G401.6 (cell line): ENCODE measurements at regions not wholly inside any gene's neighbourhood (a gene's known extent, or its start where the extent isn't known, plus 50 kb on each side); places are given as distances from the start of the nearest gene placed in this dataset.
"Not testable (repeated sequence)": the region's sequence is repeated elsewhere in the genome, so short reads cannot be mapped to it uniquely, and the experiment has no call there.

ENCODE experiments used
- FAIRE-seq: peaks from 2 replicates; lab custom pipeline; 2012; peaks lifted over from hg19 to GRCh38; lab: Jason Lieb, UNC

DNA sequence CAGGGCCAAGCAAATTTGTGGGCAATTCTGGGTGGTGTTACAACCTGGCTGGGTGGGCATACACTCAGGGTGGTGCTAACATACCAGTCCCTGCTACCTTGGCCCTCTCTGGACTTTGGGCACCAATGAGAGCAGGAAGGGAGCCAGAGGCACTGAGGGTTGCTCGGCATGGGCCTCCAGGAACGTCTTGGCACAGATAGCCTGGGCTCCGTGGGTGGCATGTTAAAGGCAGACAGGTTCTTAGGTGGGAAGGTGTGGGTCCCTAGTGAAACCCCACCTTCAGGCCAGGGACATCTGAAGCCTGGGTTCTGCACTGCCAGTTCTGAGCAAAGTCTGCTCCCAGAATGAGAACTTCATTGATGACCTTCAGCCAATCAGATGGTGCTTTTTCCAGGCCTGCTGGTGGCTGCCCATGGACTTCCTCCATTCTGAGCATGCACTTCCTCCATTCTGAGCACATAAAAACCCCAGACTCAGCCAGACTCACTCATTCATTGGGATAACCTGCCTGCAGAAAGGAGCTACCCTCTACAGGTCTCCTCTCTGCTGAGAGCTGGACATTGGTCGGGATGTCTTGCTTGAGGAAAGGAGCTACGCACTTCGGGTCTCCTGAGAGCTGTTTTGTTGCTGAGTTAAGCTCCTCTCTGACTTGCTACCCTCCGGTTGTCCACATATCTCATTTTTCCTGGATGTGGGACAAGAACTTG lies 2567.1 kb downstream of the PCDH9 start:
- no peak for FAIRE-seq

GRCh38 chr13:64648293-64648692 lies 2581.8 kb downstream of the PCDH9 start:
- no peak for FAIRE-seq

GRCh38 chr13:64643066-64643465 lies 2587.1 kb downstream of the PCDH9 start:
- FAIRE-seq, result no peak

- no peak for FAIRE-seq
Measured at GRCh38 chr13:64640002-64640401, 2590.1 kb downstream of the PCDH9 start.

DNA sequence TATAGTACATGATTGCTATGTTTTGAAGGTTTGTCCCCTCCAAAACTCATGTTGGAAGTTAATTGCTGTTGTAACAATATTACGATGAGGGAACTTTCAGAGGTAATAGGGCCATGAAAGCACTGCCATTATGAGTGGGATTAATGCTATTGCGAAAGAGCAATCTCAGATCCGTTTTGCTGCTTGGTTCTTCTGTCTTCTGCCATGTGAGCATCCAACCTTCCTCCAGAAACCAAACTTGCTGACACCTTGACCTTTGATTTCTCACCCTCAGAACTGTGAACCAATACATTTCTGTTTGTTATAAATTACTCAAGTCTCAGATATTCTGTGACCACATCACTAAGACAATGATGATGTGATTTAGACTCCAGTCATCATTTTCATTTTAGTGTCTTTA lies 2590.9 kb downstream of the PCDH9 start:
- FAIRE-seq, result no peak

DNA sequence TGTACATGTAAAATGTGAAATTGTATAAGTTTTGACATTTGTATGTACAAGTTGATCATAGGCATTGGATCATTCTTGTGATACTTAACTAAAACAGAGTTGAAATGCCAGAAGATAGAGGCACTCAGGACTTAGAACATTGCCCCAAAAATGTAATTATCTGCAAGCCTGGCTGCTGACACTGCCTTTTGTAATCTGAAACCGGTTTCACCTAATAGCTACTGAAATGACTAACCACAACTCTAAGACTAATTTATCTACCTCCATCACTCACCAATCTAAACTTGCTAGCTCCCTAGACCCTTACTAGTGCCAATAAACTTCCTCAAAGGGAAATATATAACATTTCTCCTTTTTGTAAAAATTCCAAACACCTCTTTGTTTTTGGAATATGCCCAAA lies 2596.2 kb downstream of the PCDH9 start:
- no peak for FAIRE-seq

- FAIRE-seq, result no peak
Measured at GRCh38 chr13:64627654-64628053, 2602.5 kb downstream of the PCDH9 start.

DNA sequence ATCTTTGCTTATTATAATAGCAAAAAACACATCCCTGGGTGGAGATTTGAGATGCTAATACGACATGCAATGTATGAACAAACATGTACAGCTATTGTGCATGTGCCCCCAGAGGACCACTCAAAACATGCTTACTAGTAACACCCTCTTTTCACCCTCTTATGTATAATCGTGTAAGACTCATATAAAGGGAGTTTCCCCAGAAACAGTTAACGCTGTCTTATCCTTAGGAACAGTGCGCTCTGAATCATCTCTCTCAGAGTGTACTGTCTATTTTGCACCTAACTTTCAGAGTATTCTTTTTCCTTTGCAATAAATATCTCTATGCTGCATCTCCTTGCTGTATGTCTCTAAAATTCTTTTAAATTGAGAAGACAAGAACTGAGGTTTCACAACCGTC lies 2604.0 kb downstream of the PCDH9 start:
- no peak for FAIRE-seq

DNA sequence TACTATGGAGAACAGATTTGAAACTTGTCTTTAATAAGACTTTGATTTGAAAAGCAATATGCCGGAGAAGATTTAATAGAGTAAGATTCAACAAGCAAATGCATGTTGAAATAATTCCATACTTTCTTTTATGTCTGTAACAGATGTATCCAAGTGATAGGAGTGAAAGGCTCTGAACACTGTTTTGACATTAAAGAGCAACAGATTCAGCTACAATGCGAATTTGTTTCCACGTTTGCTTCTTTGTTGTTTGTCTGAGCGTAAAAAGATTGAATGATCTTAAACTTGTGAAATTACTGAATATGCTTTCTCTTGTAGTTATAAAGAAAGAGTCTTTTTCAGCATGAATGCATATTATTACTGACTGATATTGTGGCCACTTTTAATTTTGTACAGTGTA lies 2612.9 kb downstream of the PCDH9 start:
- FAIRE-seq, result no peak

- FAIRE-seq, result no peak
Measured at GRCh38 chr13:64591971-64592370, 2638.2 kb downstream of the PCDH9 start.

- FAIRE-seq, result no peak
Measured at GRCh38 chr13:64579331-64579730, 2650.8 kb downstream of the PCDH9 start.

- FAIRE-seq, result no peak
Measured at GRCh38 chr13:64568748-64569147, 2661.4 kb downstream of the PCDH9 start.

GRCh38 chr13:64558031-64558430 lies 2672.1 kb downstream of the PCDH9 start:
- FAIRE-seq, result not testable (repeated sequence)

- no peak for FAIRE-seq
Measured at GRCh38 chr13:64556376-64556775, 2673.8 kb downstream of the PCDH9 start.

GRCh38 chr13:64553411-64554129 lies 2676.6 kb downstream of the PCDH9 start:
- no peak for FAIRE-seq

DNA sequence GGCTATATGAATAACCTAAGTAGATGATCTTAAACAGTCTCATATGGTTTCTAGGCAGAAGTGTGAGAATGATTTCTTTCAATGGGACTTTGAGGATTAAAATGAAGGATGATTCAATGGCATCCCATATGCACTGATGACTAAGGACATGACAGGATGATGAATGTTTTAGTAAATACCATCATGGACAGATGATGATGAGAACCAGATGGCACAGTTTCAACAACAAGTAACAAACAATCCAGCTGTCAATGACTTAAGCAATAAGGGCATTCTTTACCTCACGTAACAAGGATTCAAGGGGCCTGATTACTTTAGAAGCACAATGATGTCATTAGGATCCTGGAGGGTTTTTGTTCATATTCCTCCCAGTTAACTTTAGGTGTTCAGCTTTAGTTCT lies 2678.4 kb downstream of the PCDH9 start:
- no peak for FAIRE-seq

GRCh38 chr13:64546371-64546770 lies 2683.8 kb downstream of the PCDH9 start:
- FAIRE-seq, result no peak

- FAIRE-seq, result no peak
Measured at GRCh38 chr13:64540976-64541375, 2689.2 kb downstream of the PCDH9 start.

- FAIRE-seq, result no peak
Measured at GRCh38 chr13:64540468-64540867, 2689.7 kb downstream of the PCDH9 start.

- no peak for FAIRE-seq
Measured at GRCh38 chr13:64538711-64539110, 2691.4 kb downstream of the PCDH9 start.

- no peak for FAIRE-seq
Measured at GRCh38 chr13:64534302-64534701, 2695.8 kb downstream of the PCDH9 start.

- no peak for FAIRE-seq
Measured at GRCh38 chr13:64531400-64531799, 2698.7 kb downstream of the PCDH9 start.

- no peak for FAIRE-seq
Measured at GRCh38 chr13:64529874-64530485, 2700.2 kb downstream of the PCDH9 start.

DNA sequence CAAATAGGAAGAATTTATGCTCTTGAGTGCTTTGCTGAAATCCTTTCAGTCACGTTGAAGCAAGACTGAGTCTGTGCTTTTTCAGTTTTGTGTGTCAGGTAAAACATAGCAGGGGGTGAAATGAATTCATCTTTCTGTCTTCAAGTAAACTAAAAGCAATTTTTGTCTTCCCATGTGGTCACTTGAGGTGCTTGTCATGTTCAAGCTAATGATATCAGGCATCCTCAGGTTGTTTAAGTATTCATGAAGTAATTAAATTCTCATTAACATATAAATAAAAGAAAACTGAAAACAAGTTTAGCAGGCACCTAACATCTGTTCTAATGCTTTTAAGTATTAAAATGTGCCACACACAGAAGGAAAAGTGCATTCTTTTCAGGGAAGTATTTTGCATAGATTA lies 2701.3 kb downstream of the PCDH9 start:
- no peak for FAIRE-seq
